Sigmoid colon (tissue), 4 donors: ENCODE measurements at regions not wholly inside any gene's neighbourhood (a gene's known extent, or its start where the extent isn't known, plus 50 kb on each side); places are given as distances from the start of the nearest gene placed in this dataset.

Source experiments
- CTCF ChIP-seq, 4 experiments: fragments of 450-650 bp in 3 of 4; fragments of 200-600 bp in 1 of 4; IDR thresholded peaks; one replicate each; pipeline ENCODE4 v1.5.1; 2016 to 2019; ENCODE audit warnings: antibody characterized with exemption in 4 of 4, mild to moderate bottlenecking in 3 of 4, moderate library complexity in 2 of 4
- EP300 ChIP-seq, 4 donors: sonication (generic); formaldehyde crosslinking; IDR thresholded peaks; one replicate each; pipeline ENCODE4 v1.6.1; 2017; ENCODE audit warnings: antibody characterized with exemption in 4 of 4
- POLR2A ChIP-seq, 2 donors: fragments of 450-650 bp; IDR thresholded peaks; one replicate each; pipeline ENCODE4 v1.6.1; 2016; ENCODE audit warnings: antibody characterized with exemption in 2 of 2, mild to moderate bottlenecking in 2 of 2, moderate library complexity in 2 of 2
- POLR2AphosphoS5 ChIP-seq, 4 donors: sonication (generic); formaldehyde crosslinking; IDR thresholded peaks; one replicate each; pipeline ENCODE4 v1.6.1; 2017; ENCODE audit warnings: antibody characterized with exemption in 4 of 4

- TF ChIP-seq CTCF (IDR thresholded peaks at IDR 0.05): no peak
- TF ChIP-seq POLR2AphosphoS5 (IDR thresholded peaks at IDR 0.05): no peak
- no peak for TF ChIP-seq EP300 (IDR thresholded peaks at IDR 0.05)
- TF ChIP-seq POLR2A (IDR thresholded peaks at IDR 0.05): no peak
Observed at GRCh38 chrX:122591546-122591945, 592.5 kb upstream of the GRIA3 start.
